Activated CD4-positive, alpha-beta memory T cell treated with anti-CD3 and anti-CD28 coated beads for 36 hours (primary cell): ENCODE measurements at regions not wholly inside any gene's neighbourhood (a gene's known extent, or its start where the extent isn't known, plus 50 kb on each side); places are given as distances from the start of the nearest gene placed in this dataset.

Experiments
- CTCF ChIA-PET: fragments of 350-600 bp; sonication (Branson Sonifier 250); formaldehyde crosslinking; loops from one replicate; lab custom pipeline; 2021; ENCODE audit warnings: antibody characterized with exemption, inconsistent platforms; lab: Charles Lee
- POLR2A ChIA-PET: fragments of 350-600 bp; sonication (Branson Sonifier 250); formaldehyde crosslinking; loops from one replicate; lab custom pipeline; 2021; ENCODE audit warnings: antibody characterized with exemption; lab: Charles Lee
- DNase-seq: peaks from one replicate; pipeline ENCODE4 v3.0.0-alpha.2; 2020
- H3K27ac Mint-ChIP-seq: one replicate; pipeline ENCODE4 v1.8.0; 2021; ENCODE audit warnings: mixed read lengths
- H3K27me3 Mint-ChIP-seq: one replicate; pipeline ENCODE4 v1.8.0; 2021; ENCODE audit warnings: mixed read lengths
- H3K36me3 Mint-ChIP-seq: one replicate; pipeline ENCODE4 v1.8.0; 2021; ENCODE audit warnings: mixed read lengths
- H3K4me1 Mint-ChIP-seq: one replicate; pipeline ENCODE4 v1.8.0; 2021; ENCODE audit warnings: low read depth, mixed read lengths
- H3K4me3 Mint-ChIP-seq: one replicate; pipeline ENCODE4 v1.8.0; 2021; ENCODE audit warnings: mild to moderate bottlenecking, mixed read lengths
- H3K9me3 Mint-ChIP-seq: one replicate; pipeline ENCODE4 v1.8.0; 2021; ENCODE audit warnings: mixed read lengths
- intact Hi-C: fragments of 100-400 bp; cut with micrococcal nuclease; formaldehyde crosslinking; loops from one replicate; pipeline ENCODE4 v1.15.1; 2023

- Mint-ChIP-seq H3K36me3 (peaks cover 19% of the 10 kb centered on the region), H3K4me1 (no peaks in the 10 kb centered on the region), H3K27ac (no peak overlapping the region), H3K9me3 (peaks cover 29% of the 10 kb centered on the region), H3K27me3 (no peaks in the 10 kb centered on the region), H3K4me3 (no peak overlapping the region)
- ChIA-PET CTCF (no interaction called here), POLR2A (no interaction called here)
- no peak for DNase-seq
- intact Hi-C loops, result no loop called here
Measured at GRCh38 chr4:152148057-152148456, 387.2 kb upstream of the GATB start.

DNA sequence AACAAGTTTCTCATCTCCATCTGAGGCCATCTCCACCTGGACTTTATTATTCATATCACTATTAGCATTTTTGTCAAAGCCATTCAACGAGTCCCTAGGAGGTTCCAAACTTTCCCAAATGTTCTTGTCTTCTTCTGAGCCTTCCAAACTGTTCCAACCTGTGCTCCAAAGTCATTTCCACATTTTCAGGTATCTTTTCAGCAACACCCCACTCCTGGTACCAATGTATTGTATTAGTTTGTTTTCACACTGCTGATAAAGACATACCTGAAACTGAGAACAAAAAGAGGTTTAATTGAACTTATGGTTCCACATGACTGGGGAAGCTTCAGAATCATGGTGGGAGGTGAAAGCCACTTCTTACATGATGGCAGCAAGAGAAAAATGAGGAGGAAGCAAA is 385.4 kb upstream of the GATB start:
- CTCF ChIA-PET, result no interaction called here
- Mint-ChIP-seq H3K36me3 (peaks cover 19% of the 10 kb centered on the region), H3K4me3 (no peak overlapping the region), H3K27ac (no peak overlapping the region), H3K27me3 (no peaks in the 10 kb centered on the region), H3K4me1 (no peaks in the 10 kb centered on the region), H3K9me3 (peaks cover 29% of the 10 kb centered on the region)
- intact Hi-C loops, result no loop called here
- POLR2A ChIA-PET, result no interaction called here
- no peak for DNase-seq

- no peak for DNase-seq
Measured at GRCh38 chr4:152143806-152144205, 383.0 kb upstream of the GATB start.

DNA sequence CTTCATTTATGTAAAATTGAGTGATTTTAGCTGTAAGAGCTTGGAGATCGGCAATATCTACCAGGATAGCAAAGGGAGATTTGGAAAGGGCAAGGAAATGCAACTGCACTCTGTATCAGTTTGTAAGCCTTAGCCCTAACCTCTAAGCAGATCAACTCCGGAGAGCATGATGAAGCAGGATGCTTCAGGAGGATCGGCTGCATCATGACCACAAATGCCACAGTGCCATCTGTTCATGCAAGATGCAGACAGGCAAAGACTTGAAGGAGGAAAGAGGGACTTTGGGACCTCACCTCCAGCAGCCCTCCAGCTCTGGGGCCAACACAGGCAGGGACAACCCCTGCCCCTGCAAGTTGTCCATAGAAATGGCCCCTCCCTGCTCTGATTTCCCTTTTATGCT is 377.6 kb upstream of the GATB start:
- no peaks in the 10 kb centered on the region for H3K27me3 Mint-ChIP-seq
- H3K4me1 Mint-ChIP-seq, result peaks cover 14% of the 10 kb centered on the region
- peak; percentile 43 for DNase-seq
- H3K27ac Mint-ChIP-seq, result no peak overlapping the region
- H3K36me3 Mint-ChIP-seq, result no peaks in the 10 kb centered on the region
- H3K4me3 Mint-ChIP-seq, result no peak overlapping the region
- intact Hi-C loops, result no loop called here
- ChIA-PET POLR2A (no interaction called here), CTCF (no interaction called here)
- no peaks in the 10 kb centered on the region for H3K9me3 Mint-ChIP-seq

More at GRCh38 chr4:152143806-152144205, 383.0 kb upstream of the GATB start:
- H3K36me3 Mint-ChIP-seq, result peaks cover 19% of the 10 kb centered on the region
- intact Hi-C loops, result no loop called here
- no peak overlapping the region for H3K4me3 Mint-ChIP-seq
- no peaks in the 10 kb centered on the region for H3K27me3 Mint-ChIP-seq
- CTCF ChIA-PET, result interaction anchor here (0.6 kb wide), 1 partner anchor 656 kb away, joined by 3 read pairs; no protein-coding TSS in a partner anchor
- peaks cover 29% of the 10 kb centered on the region for H3K9me3 Mint-ChIP-seq
- POLR2A ChIA-PET, result no interaction called here
- H3K27ac Mint-ChIP-seq, result no peak overlapping the region
- peaks cover 2% of the 10 kb centered on the region for H3K4me1 Mint-ChIP-seq

- Mint-ChIP-seq H3K36me3 (no peaks in the 10 kb centered on the region), H3K4me3 (no peak overlapping the region), H3K27ac (no peak overlapping the region), H3K27me3 (no peaks in the 10 kb centered on the region), H3K9me3 (peaks cover 2% of the 10 kb centered on the region), H3K4me1 (peaks cover 15% of the 10 kb centered on the region)
- intact Hi-C loops, result no loop called here
- no peak for DNase-seq
- CTCF ChIA-PET, result no interaction called here
- POLR2A ChIA-PET, result no interaction called here
Measured at GRCh38 chr4:152132776-152133175, 372.0 kb upstream of the GATB start.

- Mint-ChIP-seq H3K9me3 (peaks cover 18% of the 10 kb centered on the region), H3K4me3 (no peak overlapping the region), H3K36me3 (peaks cover 2% of the 10 kb centered on the region), H3K27ac (no peak overlapping the region), H3K27me3 (no peaks in the 10 kb centered on the region), H3K4me1 (peaks cover 33% of the 10 kb centered on the region)
- ChIA-PET CTCF (no interaction called here), POLR2A (no interaction called here)
- intact Hi-C loops, result no loop called here
- DNase-seq, result no peak
Measured at GRCh38 chr4:152128356-152128755, 367.5 kb upstream of the GATB start.

DNA sequence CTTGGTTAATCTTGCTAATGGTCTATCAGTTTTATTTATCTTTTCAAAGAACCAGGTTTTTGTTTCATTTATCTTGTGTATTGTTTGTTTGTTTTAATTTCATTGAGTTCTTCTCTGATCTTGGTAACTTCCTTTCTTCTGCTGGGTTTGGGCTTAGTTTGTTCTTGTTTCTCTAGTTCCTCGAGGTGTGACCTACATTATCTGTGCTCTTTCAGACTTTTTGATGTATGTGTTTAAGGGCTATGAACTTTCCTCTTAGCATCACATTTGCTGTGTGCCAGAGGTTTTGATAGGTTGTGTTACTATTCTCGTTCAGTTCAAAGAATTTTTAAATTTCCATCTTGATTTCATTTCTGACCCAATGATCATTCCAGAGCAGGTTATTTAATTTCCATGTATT is 365.4 kb upstream of the GATB start:
- no peak for DNase-seq
- peaks cover 33% of the 10 kb centered on the region for H3K4me1 Mint-ChIP-seq
- intact Hi-C loops, result no loop called here
- H3K27me3 Mint-ChIP-seq, result no peaks in the 10 kb centered on the region
- POLR2A ChIA-PET, result no interaction called here
- no peak overlapping the region for H3K27ac Mint-ChIP-seq
- H3K4me3 Mint-ChIP-seq, result no peak overlapping the region
- peaks cover 2% of the 10 kb centered on the region for H3K36me3 Mint-ChIP-seq
- CTCF ChIA-PET, result no interaction called here
- H3K9me3 Mint-ChIP-seq, result peaks cover 25% of the 10 kb centered on the region

- Mint-ChIP-seq H3K4me3 (no peak overlapping the region), H3K36me3 (peaks cover 3% of the 10 kb centered on the region), H3K27ac (no peak overlapping the region), H3K4me1 (peaks cover 30% of the 10 kb centered on the region), H3K27me3 (no peaks in the 10 kb centered on the region), H3K9me3 (peaks cover 10% of the 10 kb centered on the region)
- ChIA-PET CTCF (no interaction called here), POLR2A (no interaction called here)
- no peak for DNase-seq
- intact Hi-C loops, result loop anchor here (5.0 kb wide), 1 partner anchor 42 kb away; no protein-coding TSS in a partner anchor
Measured at GRCh38 chr4:152118819-152119553, 358.2 kb upstream of the GATB start.

DNA sequence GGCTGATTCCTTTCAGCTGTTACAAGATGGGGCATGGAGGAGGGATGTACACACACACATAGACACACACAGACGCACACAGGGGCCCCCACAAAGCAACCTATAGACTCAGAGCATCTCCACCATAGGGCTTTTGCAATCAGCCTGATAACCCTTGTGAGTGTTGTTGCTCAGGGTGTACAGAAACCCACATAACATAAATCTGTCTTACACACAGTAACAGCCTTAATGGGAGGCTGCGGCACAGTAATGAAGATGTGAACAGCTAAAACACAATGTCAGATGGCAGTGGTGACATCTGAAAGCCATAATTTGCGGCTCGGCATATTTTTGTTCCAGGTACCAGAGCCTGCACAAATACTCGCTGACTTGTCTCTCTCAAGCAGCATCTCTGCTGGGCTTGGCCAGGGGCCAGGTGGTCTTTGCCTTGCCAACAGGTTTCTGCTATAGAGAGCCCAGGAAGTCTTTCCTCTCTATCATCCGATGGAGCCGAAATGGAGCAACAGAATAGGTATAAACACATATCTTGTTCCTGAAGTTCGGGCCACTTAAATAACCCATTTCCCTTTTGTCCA is 357.2 kb upstream of the GATB start:
- Mint-ChIP-seq H3K27me3 (no peaks in the 10 kb centered on the region), H3K36me3 (peaks cover 2% of the 10 kb centered on the region), H3K4me3 (no peak overlapping the region), H3K4me1 (peaks cover 32% of the 10 kb centered on the region), H3K9me3 (peaks cover 6% of the 10 kb centered on the region), H3K27ac (no peak overlapping the region)
- ChIA-PET POLR2A (no interaction called here), CTCF (no interaction called here)
- intact Hi-C loops, result loop anchor here (5.0 kb wide), 1 partner anchor 41 kb away; no protein-coding TSS in a partner anchor
- DNase-seq, result no peak

- intact Hi-C loops, result loop anchor here (5.0 kb wide), 1 partner anchor 40 kb away; no protein-coding TSS in a partner anchor
- Mint-ChIP-seq H3K4me3 (no peak overlapping the region), H3K27me3 (no peaks in the 10 kb centered on the region), H3K36me3 (peaks cover 2% of the 10 kb centered on the region), H3K27ac (no peak overlapping the region), H3K9me3 (peaks cover 5% of the 10 kb centered on the region), H3K4me1 (peaks cover 36% of the 10 kb centered on the region)
- ChIA-PET CTCF (no interaction called here), POLR2A (no interaction called here)
- DNase-seq, result no peak
Measured at GRCh38 chr4:152117520-152117919, 356.7 kb upstream of the GATB start.

- ChIA-PET CTCF (no interaction called here), POLR2A (no interaction called here)
- intact Hi-C loops, result loop anchor here (5.0 kb wide), 1 partner anchor 40 kb away; no protein-coding TSS in a partner anchor
- Mint-ChIP-seq H3K4me1 (peaks cover 38% of the 10 kb centered on the region), H3K9me3 (peaks cover under 1% of the 10 kb centered on the region), H3K4me3 (no peak overlapping the region), H3K27ac (no peak overlapping the region), H3K27me3 (no peaks in the 10 kb centered on the region), H3K36me3 (peaks cover 2% of the 10 kb centered on the region)
- no peak for DNase-seq
Measured at GRCh38 chr4:152117054-152117453, 356.2 kb upstream of the GATB start.

DNA sequence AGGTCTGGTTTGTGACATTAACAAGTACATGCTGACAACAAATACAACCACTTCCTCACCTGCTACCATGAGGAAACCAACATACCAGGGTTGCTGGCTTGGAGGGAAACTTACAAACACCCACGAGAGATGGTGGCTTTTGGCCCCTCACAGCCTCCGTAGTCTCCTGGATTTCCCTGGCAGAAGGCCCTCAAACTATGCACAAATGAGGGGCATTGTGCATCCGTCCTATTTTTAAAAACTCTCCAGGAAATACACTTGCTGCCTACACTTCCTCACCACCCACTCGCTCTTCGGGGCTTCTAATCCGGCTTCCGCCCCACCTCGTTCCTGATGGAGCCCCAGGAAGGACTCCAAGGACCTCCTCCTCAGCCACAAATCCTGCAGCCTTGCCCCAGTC is 355.0 kb upstream of the GATB start:
- H3K36me3 Mint-ChIP-seq, result peaks cover 2% of the 10 kb centered on the region
- H3K4me3 Mint-ChIP-seq, result peak overlapping the region; percentile 30
- H3K27me3 Mint-ChIP-seq, result no peaks in the 10 kb centered on the region
- CTCF ChIA-PET, result no interaction called here
- no peaks in the 10 kb centered on the region for H3K9me3 Mint-ChIP-seq
- peak overlapping the region; percentile 70 for H3K27ac Mint-ChIP-seq
- intact Hi-C loops, result loop anchor here (1.0 to 5.0 kb wide), 2 partner anchors 13 to 38 kb away; no protein-coding TSS in a partner anchor
- peaks cover 40% of the 10 kb centered on the region for H3K4me1 Mint-ChIP-seq
- peak; percentile 60 for DNase-seq
- POLR2A ChIA-PET, result no interaction called here
